ENCODE measurements at regions not wholly inside any gene's neighbourhood (a gene's known extent, or its start where the extent isn't known, plus 50 kb on each side); places are given as distances from the start of the nearest gene placed in this dataset.
"Not testable (repeated sequence)": the region's sequence is repeated elsewhere in the genome, so short reads cannot be mapped to it uniquely, and the experiment has no call there.

- DNase-seq (ENCODE audit: extremely low read depth in 1 of 11, low read depth in 9 of 11, low spot score in 4 of 11): no peak
Observed at GRCh38 chr13:75978818-75979217, 342.7 kb downstream of the LMO7 start.

DNA sequence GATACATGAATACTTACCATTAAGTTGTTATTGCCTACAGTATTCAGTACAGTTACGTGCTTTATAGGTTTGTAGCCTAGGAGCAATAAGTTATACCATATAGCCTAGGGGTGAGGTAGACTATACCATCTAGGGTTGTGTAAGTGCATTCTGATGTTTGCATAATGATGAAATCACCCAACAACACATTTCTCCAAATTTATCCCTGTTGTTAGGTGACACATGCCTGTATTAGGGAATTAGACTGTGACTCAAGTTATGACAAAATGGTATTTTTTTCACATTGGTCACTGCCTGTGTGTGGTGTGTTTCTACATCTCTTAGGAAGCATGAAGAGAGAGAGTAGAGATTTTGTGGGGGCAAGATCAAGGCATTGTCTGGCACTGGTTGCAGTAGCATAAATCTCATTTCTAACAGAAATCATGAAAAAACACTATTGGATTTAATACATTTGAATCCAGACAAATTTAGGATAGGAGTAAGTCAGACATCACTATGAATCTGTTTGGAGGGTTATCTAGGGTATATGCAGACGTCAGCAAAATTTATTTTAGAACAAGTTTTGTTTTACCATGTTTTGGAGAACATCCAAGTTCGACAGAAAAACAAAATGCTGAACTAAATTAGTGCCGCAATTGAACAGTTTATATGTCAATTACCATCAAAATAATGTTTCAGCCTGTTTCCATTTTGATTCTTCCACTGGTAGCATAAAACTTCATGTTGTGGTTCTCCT lies 332.1 kb downstream of the LMO7 start:
- no peak for DNase-seq (ENCODE audit: extremely low read depth in 1 of 11, low read depth in 9 of 11, low spot score in 4 of 11)

- no peak for DNase-seq (ENCODE audit: extremely low read depth in 1 of 11, low read depth in 9 of 11, low spot score in 4 of 11)
Observed at GRCh38 chr13:75963302-75963701, 327.2 kb downstream of the LMO7 start.

GRCh38 chr13:75961911-75962310 lies 325.8 kb downstream of the LMO7 start:
- no peak for DNase-seq (ENCODE audit: extremely low read depth in 1 of 11, low read depth in 9 of 11, low spot score in 4 of 11)

- no peak for DNase-seq (ENCODE audit: extremely low read depth in 1 of 11, low read depth in 9 of 11, low spot score in 4 of 11)
Observed at GRCh38 chr13:75960538-75960994, 324.4 kb downstream of the LMO7 start.

GRCh38 chr13:75959861-75960481 lies 323.8 kb downstream of the LMO7 start:
- DNase-seq (ENCODE audit: extremely low read depth in 1 of 11, low read depth in 9 of 11, low spot score in 4 of 11): no peak

GRCh38 chr13:75953589-75953988 lies 317.5 kb downstream of the LMO7 start:
- not testable (repeated sequence) for DNase-seq (ENCODE audit: extremely low read depth in 1 of 11, low read depth in 9 of 11, low spot score in 4 of 11)

DNA sequence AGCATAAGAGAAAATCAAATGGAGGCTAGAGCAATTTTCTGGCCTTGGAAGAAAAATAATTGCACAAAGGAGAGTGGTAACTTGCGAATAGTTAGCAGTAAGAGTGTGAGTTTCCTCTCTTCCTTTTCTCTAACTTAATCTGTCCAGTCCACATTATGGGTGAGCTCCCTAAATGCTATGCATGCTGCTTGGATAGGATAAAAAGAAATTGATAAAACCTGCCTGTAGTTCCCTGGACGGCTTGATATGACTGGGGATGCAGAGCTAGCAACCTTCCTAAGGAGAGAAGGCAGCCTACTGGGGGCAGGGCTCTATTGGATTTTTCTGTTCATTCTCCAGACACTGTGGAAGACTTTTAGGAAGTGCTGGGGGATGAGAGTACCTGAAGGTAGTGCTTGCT lies 311.3 kb downstream of the LMO7 start:
- DNase-seq (ENCODE audit: extremely low read depth in 1 of 11, low read depth in 9 of 11, low spot score in 4 of 11): no peak

- DNase-seq (ENCODE audit: extremely low read depth in 1 of 11, low read depth in 9 of 11, low spot score in 4 of 11): peak in 2 of 11 donors; percentile 1 to 30
Observed at GRCh38 chr13:75946536-75947284, 310.6 kb downstream of the LMO7 start.

DNA sequence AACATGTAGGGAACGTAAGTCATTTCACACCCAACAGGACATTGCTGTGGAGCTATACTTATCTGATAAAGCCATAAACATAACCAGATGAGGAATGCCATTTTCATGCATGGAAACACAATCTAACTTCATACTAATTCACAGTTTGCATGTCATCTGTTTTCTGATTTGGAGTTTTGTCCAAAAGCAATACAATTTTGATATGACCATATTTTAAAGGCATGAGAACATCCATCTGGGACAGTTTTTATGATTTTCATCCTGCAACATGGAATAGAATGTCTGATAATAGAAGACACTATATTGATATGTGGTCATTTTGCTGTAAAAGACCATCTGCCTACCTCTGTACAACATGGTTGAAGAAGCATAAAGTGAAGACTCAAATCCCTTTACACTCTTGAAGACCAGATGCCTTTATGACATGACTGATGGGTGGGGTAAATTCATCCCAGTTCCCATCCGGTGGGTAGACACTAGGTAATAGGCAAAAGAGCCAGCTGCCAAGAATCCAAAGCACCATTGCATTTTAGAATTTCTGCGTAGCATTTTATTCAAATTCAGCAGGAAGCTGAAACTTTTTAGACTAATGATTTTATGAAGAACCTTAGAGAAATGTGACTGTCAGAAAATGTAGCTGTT lies 309.8 kb downstream of the LMO7 start:
- no peak for DNase-seq (ENCODE audit: extremely low read depth in 1 of 11, low read depth in 9 of 11, low spot score in 4 of 11)

DNA sequence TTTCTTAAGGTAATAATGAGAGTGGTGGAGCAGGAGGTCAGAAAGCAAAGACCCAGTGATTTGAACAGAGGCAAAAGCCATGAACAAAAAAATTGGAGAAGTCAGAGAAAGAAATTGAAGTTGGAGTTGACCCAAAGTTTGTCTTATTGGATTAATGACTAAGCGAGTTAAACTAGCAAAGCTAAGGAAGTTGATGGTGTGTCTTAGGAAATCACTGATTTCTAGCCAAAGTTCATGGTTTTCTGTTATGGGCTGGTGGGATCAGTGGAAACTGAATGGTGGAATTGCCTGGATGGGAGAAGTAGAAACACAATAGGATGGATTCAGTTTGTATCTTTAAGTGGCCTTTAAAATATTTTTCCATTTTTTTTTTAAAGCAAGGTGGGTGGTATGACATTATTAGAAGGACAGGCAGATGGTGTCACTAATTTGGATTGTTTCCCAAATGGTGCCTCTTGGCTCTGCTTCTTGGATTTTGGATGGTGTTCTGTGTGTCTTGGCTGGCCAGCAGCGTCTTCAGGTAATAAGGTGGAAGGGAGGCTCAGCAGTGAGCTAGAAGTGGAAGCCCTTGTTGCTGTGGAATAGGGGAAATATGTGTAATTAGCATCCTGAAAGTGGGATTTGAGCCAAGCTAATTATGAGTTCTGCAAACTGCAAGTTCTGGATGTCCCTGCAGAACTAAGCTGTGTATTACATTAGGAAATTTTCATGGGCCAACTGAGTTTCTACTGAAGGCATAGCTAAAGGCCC lies 302.9 kb downstream of the LMO7 start:
- no peak for DNase-seq (ENCODE audit: extremely low read depth in 1 of 11, low read depth in 9 of 11, low spot score in 4 of 11)

GRCh38 chr13:75936791-75937190 lies 300.7 kb downstream of the LMO7 start:
- no peak for DNase-seq (ENCODE audit: extremely low read depth in 1 of 11, low read depth in 9 of 11, low spot score in 4 of 11)

GRCh38 chr13:75935805-75936204 lies 299.7 kb downstream of the LMO7 start:
- DNase-seq (ENCODE audit: extremely low read depth in 1 of 11, low read depth in 9 of 11, low spot score in 4 of 11): no peak

DNA sequence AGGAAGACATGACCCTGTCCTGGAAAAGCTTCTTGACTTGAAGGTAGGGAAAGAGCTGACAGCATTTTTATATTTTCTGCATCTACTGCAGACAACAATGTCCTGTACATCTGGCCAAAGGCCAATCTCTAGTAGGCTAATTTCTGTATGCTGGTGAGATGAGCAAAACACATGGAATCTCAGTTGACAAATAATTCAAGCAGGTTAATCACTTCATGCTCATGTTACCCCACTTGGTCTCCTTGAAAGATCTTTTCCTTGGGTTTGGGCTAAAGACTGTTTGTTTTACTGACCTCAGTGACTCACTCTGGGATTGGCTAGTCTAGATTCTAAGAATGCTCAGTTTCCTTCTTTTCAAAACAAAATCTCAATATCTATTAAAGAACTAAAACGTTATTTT lies 298.8 kb downstream of the LMO7 start:
- DNase-seq (ENCODE audit: extremely low read depth in 1 of 11, low read depth in 9 of 11, low spot score in 4 of 11): no peak

- DNase-seq (ENCODE audit: extremely low read depth in 1 of 11, low read depth in 9 of 11, low spot score in 4 of 11): no peak
Observed at GRCh38 chr13:75932636-75933035, 296.5 kb downstream of the LMO7 start.

DNA sequence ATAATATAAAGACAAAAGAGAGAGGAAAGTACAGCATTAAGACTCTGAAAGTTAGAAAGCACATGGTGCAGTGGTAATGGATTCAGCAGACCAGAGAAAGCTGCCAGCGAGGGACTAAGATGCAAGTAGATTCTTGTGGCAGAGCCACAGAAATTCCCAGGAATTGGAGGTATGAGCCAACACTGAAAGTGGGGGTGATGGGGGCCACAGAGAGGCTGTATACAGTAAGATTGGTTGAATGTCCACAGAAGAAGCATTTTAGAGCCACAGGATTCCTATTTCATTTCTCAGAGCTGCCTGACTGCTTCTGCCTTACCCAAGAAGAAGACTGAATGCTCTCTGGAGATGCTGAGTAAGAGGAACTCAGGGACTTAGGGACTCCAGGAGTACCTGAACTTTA lies 295.0 kb downstream of the LMO7 start:
- DNase-seq (ENCODE audit: extremely low read depth in 1 of 11, low read depth in 9 of 11, low spot score in 4 of 11): no peak

DNA sequence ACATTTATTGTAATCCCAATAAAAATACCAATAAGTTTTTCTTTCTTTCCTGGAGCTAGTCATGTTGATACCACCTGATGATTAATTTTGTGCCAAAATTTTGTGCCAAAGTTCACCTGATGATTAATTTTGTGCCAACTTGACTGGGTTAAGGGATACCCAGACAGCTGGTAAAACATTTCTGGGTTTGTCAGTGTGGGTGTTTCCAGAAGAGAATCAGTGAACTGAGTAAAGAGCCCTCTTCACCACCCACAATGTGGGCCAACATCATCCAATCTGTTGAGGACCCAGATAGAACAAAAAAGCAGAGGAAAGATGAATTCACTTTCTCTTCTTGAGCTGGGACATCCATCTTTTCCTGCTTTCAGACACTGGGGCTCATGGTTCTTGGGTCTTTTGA lies 292.9 kb downstream of the LMO7 start:
- no peak for DNase-seq (ENCODE audit: extremely low read depth in 1 of 11, low read depth in 9 of 11, low spot score in 4 of 11)

DNA sequence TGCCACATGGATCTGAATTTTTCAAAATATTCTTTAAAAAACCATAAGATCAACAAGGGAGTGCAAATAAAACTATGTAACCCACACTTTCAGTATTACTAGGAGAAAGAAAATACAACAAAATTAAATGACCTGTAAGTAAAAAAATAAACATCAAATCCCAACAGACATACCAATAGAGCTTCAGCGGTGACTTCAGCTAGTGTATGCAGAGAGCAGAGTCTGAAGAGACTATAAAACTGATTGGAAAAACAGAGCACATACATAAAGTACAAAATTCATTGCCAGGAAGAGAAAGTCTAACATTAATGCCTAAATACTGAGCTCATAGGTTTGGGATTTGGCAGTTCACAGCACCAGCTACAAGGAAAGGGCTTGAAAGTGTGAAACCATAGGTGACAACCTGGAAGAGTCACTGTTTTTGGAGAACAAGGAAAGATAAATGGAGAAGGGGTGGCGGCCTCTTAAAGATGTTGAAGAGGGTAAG lies 291.1 kb downstream of the LMO7 start:
- DNase-seq (ENCODE audit: extremely low read depth in 1 of 11, low read depth in 9 of 11, low spot score in 4 of 11): no peak

DNA sequence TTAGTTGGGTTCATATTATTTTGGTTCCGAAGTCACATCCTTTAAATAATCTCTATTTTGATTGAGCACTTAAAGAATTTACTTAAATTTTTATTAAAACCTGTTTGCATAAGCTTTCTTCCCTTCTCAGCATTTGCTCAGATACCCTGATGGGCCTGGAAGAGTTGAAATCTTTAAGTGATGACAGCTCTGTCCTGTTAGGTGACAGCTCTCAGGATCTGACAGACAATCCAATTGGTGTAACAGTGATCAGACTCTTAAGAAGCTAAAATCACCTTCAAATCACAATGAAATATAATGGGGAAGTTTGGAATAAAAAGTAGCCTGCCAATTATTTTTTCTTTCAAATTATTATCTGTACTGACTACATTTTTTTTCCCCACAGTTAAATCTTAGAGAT lies 284.4 kb downstream of the LMO7 start:
- DNase-seq (ENCODE audit: extremely low read depth in 1 of 11, low read depth in 9 of 11, low spot score in 4 of 11): no peak

Data from renal cortex interstitium (tissue), 11 donors.